ENCODE measurements at regions not wholly inside any gene's neighbourhood (a gene's known extent, or its start where the extent isn't known, plus 50 kb on each side); places are given as distances from the start of the nearest gene placed in this dataset.

DNA sequence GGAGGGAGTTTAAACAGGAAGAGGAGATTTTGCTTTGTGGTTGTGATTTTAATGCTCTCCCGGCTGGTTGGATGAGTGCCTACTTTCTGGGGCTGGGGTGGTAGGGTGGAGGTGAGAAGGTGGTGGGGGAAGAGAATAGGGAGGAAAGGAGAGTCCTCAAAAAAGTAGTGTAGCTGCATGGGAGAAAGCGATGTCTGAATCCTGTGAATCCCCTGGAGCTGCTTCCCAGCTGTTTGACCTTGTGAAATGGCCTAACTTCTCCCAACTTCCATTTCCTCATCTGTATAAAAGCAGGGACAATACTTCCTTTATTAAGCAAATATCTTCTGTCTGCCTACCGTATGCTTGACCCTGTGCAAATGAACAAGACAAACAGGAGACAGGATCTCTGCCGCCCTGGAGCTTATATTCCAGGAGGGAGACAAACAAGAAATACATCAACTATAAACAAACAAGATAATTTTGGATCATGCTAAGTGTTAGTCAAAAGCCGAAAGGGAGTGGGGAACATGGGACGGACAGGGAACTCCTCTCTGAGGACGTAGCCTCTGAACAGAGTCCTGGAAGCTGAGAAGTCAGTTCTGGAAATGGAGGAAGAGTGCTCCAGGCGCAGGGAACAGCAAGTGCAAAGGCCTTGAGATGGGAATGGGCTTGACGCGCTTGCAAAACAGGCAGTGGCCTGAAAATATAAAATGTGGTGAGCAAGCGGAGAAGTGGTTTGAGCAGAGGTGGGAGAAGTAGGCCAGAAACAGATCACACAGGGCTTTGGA is 103.5 kb downstream of the SPRY4 start (continued):
- TF ChIP-seq BACH1 (IDR thresholded peaks at IDR 0.05; ENCODE audit: low read length), result no peak
